MCF 10A (cell line): ENCODE measurements at regions not wholly inside any gene's neighbourhood (a gene's known extent, or its start where the extent isn't known, plus 50 kb on each side); places are given as distances from the start of the nearest gene placed in this dataset.

Source experiments
- BruUV-seq: library from RNA; stranded (reverse); fragments of 400-500 nt; replicated peaks from 2 replicates; lab custom pipeline; 2021; lab: Mats Ljungman, UMichigan
- CTCF ChIA-PET: fragments of 300-600 bp; sonication (Branson Sonifier 250); formaldehyde crosslinking; extraction: SDS; loops from one replicate; lab custom pipeline; 2021; ENCODE audit warnings: antibody characterized with exemption, inconsistent platforms; lab: Yijun Ruan, JAX
- POLR2A ChIA-PET: fragments of 300-600, 350-650 bp; sonication (Branson Sonifier 250); formaldehyde crosslinking; extraction: SDS; loops from one replicate; lab custom pipeline; 2020; ENCODE audit warnings: antibody characterized with exemption, inconsistent platforms; lab: Yijun Ruan, JAX
- DNase-seq: peaks from one replicate; pipeline ENCODE4 v3.0.0-alpha.2; 2018; ENCODE audit not compliant: unreplicated experiment
- H3K27ac Mint-ChIP-seq: one replicate; pipeline ENCODE4 v1.8.0; 2022; ENCODE audit warnings: mild to moderate bottlenecking, low read depth, mixed read lengths; ENCODE audit not compliant: unreplicated experiment
- H3K27me3 Mint-ChIP-seq: one replicate; pipeline ENCODE4 v1.8.0; 2022; ENCODE audit warnings: mixed read lengths; ENCODE audit not compliant: insufficient read depth, unreplicated experiment
- H3K36me3 Mint-ChIP-seq: one replicate; pipeline ENCODE4 v1.8.0; 2022; ENCODE audit warnings: mild to moderate bottlenecking, moderate library complexity, mixed read lengths; ENCODE audit not compliant: insufficient read depth, unreplicated experiment
- H3K4me1 Mint-ChIP-seq: one replicate; pipeline ENCODE4 v1.8.0; 2022; ENCODE audit warnings: mixed read lengths; ENCODE audit not compliant: insufficient read depth, unreplicated experiment
- H3K4me3 Mint-ChIP-seq: one replicate; pipeline ENCODE4 v1.8.0; 2022; ENCODE audit warnings: mild to moderate bottlenecking, moderate library complexity, mixed read lengths; ENCODE audit not compliant: unreplicated experiment
- H3K9me3 Mint-ChIP-seq: one replicate; pipeline ENCODE4 v1.8.0; 2022; ENCODE audit warnings: mixed read lengths; ENCODE audit not compliant: unreplicated experiment
- intact Hi-C: fragments of 100-400 bp; cut with micrococcal nuclease; formaldehyde crosslinking; loops from 2 replicates; pipeline ENCODE4 v1.14.1; 2022
- TF ChIP-seq, protein P1 (sequence below): fragments of 200-600 bp; IDR thresholded peaks from one replicate; pipeline ENCODE4 v1.8.0; 2022; ENCODE audit warnings: antibody characterized with exemption, mild to moderate bottlenecking; ENCODE audit not compliant: unreplicated experiment

GRCh38 chr13:44703371-44703770 is 127.2 kb upstream of the TSC22D1 start:
- Mint-ChIP-seq H3K27ac (peak overlapping the region; percentile 40), H3K4me3 (no peak overlapping the region), H3K9me3 (no peaks in the 10 kb centered on the region), H3K27me3 (no peaks in the 10 kb centered on the region), H3K4me1 (peaks cover 7% of the 10 kb centered on the region), H3K36me3 (no peaks in the 10 kb centered on the region)
- TF ChIP-seq, protein P1, sequence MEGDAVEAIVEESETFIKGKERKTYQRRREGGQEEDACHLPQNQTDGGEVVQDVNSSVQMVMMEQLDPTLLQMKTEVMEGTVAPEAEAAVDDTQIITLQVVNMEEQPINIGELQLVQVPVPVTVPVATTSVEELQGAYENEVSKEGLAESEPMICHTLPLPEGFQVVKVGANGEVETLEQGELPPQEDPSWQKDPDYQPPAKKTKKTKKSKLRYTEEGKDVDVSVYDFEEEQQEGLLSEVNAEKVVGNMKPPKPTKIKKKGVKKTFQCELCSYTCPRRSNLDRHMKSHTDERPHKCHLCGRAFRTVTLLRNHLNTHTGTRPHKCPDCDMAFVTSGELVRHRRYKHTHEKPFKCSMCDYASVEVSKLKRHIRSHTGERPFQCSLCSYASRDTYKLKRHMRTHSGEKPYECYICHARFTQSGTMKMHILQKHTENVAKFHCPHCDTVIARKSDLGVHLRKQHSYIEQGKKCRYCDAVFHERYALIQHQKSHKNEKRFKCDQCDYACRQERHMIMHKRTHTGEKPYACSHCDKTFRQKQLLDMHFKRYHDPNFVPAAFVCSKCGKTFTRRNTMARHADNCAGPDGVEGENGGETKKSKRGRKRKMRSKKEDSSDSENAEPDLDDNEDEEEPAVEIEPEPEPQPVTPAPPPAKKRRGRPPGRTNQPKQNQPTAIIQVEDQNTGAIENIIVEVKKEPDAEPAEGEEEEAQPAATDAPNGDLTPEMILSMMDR: no peak
- no TSS peak for BruUV-seq
- peak; percentile 46 for DNase-seq
- intact Hi-C loops: no loop called here
- POLR2A ChIA-PET: interaction anchor here (0.8 kb wide), 1 partner anchor 16 kb away, joined by 4 read pairs; no protein-coding TSS in a partner anchor
- CTCF ChIA-PET: interaction anchor here (0.6 kb wide), 1 partner anchor 1490 kb away, joined by 4 read pairs; no protein-coding TSS in a partner anchor

GRCh38 chr13:44698066-44698465 is 121.9 kb upstream of the TSC22D1 start:
- POLR2A ChIA-PET: interaction anchor here (0.5 to 0.7 kb wide), 2 partner anchors 27 to 96 kb away, joined by 3 read pairs; no protein-coding TSS in a partner anchor
- Mint-ChIP-seq H3K36me3 (no peaks in the 10 kb centered on the region), H3K27me3 (no peaks in the 10 kb centered on the region), H3K9me3 (no peaks in the 10 kb centered on the region), H3K4me3 (no peak overlapping the region), H3K4me1 (no peaks in the 10 kb centered on the region), H3K27ac (no peak overlapping the region)
- CTCF ChIA-PET: no interaction called here
- intact Hi-C loops: no loop called here
- DNase-seq: no peak
- BruUV-seq: no TSS peak
- TF ChIP-seq, protein P1: no peak

- no peaks in the 10 kb centered on the region for H3K9me3 Mint-ChIP-seq
- no peaks in the 10 kb centered on the region for H3K4me1 Mint-ChIP-seq
- no peak overlapping the region for H3K27ac Mint-ChIP-seq
- intact Hi-C loops: no loop called here
- no peaks in the 10 kb centered on the region for H3K36me3 Mint-ChIP-seq
- no TSS peak for BruUV-seq
- no peak for DNase-seq
- CTCF ChIA-PET: no interaction called here
- POLR2A ChIA-PET: interaction anchor here (0.6 to 0.7 kb wide), 2 partner anchors 43 to 64 kb away, joined by 3 read pairs; no protein-coding TSS in a partner anchor
- no peak overlapping the region for H3K4me3 Mint-ChIP-seq
- TF ChIP-seq, protein P1: no peak
- H3K27me3 Mint-ChIP-seq: no peaks in the 10 kb centered on the region
Observed at GRCh38 chr13:44697058-44697457, 120.9 kb upstream of the TSC22D1 start.

- POLR2A ChIA-PET: no interaction called here
- H3K27me3 Mint-ChIP-seq: no peaks in the 10 kb centered on the region
- BruUV-seq: no TSS peak
Observed at GRCh38 chr13:44695520-44695919, 119.4 kb upstream of the TSC22D1 start.

More at GRCh38 chr13:44695520-44695919, 119.4 kb upstream of the TSC22D1 start:
- H3K9me3 Mint-ChIP-seq: no peaks in the 10 kb centered on the region
- H3K36me3 Mint-ChIP-seq: no peaks in the 10 kb centered on the region
- CTCF ChIA-PET: no interaction called here
- no peak for DNase-seq
- no peaks in the 10 kb centered on the region for H3K4me1 Mint-ChIP-seq
- H3K4me3 Mint-ChIP-seq: no peak overlapping the region
- H3K27ac Mint-ChIP-seq: no peak overlapping the region
- TF ChIP-seq, protein P1: no peak
- intact Hi-C loops: no loop called here
